ENCODE measurements at regions not wholly inside any gene's neighbourhood (a gene's known extent, or its start where the extent isn't known, plus 50 kb on each side); places are given as distances from the start of the nearest gene placed in this dataset.
"Not testable (repeated sequence)": the region's sequence is repeated elsewhere in the genome, so short reads cannot be mapped to it uniquely, and the experiment has no call there.

DNA sequence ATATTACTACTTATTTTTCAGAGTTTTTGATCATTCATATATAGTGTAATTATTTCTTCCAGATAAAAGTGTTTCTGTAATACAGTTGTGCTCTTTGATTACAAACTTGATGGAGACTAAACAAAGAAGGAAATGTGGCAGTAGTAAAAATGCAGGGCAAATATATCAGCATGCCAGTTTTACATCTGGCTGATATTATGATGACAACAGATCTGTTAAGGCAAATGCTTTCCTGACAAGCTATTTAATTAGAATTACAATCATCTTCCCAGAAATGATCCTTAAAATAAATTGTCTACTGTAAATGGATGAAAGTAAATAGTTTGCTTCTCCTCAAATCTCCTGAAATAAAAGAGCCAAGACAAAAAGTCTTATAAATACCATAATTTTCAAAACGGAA is 1659.8 kb downstream of the BRINP3 start:
- DNase-seq = no peak

GRCh38 chr1:188822248-188822647 is 1655.4 kb downstream of the BRINP3 start:
- no peak for DNase-seq

GRCh38 chr1:188825471-188825870 is 1652.2 kb downstream of the BRINP3 start:
- no peak for DNase-seq

- no peak for DNase-seq
Measured at GRCh38 chr1:188826800-188827199, 1650.9 kb downstream of the BRINP3 start.

DNA sequence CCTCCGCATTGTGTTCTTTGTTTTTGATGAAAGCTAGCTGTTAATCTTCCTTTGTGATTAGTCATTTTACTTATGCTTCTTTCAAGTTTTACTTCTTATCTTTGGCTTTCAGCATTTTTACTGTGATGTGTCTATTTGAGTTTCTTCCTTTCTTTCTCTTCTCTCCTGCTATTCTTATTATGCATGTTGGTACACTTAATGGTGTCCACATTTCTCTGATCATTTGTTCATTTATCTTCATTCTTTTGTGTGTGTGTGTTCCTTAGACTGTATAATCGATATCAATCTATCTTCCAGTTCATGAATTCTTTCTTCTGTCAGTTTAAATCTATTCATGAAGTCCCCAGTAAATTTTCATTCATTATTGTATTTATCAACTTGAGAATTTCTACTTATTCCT is 1650.3 kb downstream of the BRINP3 start:
- DNase-seq = no peak

GRCh38 chr1:188841111-188841696 is 1636.5 kb downstream of the BRINP3 start:
- not testable (repeated sequence) for DNase-seq

GRCh38 chr1:188846468-188846867 is 1631.2 kb downstream of the BRINP3 start:
- DNase-seq = no peak

- no peak for DNase-seq
Measured at GRCh38 chr1:188857526-188858087, 1620.1 kb downstream of the BRINP3 start.

GRCh38 chr1:188867614-188868013 is 1610.0 kb downstream of the BRINP3 start:
- DNase-seq = no peak

DNA sequence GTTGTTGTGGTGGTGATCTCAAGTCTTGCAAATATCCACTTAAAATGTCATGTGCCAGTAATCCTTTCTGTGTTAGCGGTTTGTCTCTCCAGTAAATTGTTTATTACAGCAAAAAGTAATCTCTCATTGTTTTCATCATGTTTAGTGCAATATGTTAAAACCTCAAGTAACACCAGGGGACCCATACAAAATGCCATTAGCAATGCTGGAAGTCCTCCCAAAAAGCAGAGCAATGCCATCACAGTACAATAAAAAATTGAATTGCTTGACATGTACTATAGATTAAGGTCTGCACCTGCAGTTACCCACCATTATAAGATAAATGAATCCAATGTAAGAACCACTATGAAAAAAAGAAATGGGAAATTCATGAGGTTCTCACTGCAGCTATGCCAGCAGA is 1606.5 kb downstream of the BRINP3 start:
- no peak for DNase-seq

DNA sequence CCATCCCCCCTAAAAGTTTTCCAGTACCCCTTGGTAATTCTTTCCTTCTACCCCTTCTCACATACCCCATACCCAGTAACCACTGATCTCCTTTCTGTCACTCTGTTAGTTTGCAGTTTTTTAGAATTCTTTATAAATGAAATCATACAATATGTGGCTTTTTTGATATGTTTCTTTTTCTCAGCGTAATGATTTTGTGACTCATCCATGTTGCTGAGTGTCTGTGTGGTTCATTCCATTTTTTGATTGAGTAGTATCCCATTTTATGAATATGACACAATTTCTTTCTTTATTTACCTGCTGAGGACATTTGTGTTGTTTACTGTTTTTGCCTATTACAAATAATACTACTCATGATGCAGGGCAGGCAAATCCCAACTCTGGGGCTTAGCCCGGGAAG is 1605.3 kb downstream of the BRINP3 start:
- DNase-seq = no peak

GRCh38 chr1:188877668-188878067 is 1600.0 kb downstream of the BRINP3 start:
- DNase-seq = no peak

DNA sequence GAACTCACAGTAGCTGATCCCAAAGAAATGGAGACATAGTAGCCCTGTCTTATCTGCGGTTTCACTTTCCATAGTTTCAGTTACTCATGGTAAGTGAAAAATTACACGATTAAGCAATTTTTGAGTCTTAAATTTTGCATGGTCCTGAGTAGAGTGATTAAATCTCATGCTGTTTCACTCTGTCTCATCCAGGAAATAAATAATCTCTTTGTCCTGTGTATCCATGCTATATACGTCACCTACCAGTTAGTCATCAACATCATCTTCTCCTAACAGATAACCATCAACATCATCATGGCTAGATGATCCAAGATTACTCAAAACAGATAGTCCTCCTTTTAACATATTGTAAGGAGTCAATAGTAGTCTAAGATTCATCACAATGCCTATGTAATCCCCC is 1589.3 kb downstream of the BRINP3 start:
- DNase-seq = no peak

- DNase-seq = no peak
Measured at GRCh38 chr1:188889166-188889565, 1588.5 kb downstream of the BRINP3 start.

DNA sequence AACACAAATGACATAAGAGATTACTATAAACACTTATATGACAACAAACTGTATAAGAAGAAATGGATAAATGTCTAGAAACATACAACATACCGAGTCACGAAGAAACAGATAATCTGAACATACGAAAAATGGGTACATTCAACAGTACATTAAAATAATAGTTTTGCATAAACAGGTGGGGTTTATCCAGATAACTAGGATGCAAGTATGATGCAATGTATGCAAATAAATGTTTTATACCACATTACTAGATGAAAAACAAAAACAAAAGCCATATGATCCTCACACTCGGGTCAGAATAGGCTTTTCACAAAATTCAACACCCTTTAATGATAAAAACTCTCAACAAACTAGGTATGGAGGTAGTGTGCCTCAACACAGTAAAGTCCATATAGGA is 1585.7 kb downstream of the BRINP3 start:
- no peak for DNase-seq

- DNase-seq = no peak
Measured at GRCh38 chr1:188895611-188896010, 1582.1 kb downstream of the BRINP3 start.

DNA sequence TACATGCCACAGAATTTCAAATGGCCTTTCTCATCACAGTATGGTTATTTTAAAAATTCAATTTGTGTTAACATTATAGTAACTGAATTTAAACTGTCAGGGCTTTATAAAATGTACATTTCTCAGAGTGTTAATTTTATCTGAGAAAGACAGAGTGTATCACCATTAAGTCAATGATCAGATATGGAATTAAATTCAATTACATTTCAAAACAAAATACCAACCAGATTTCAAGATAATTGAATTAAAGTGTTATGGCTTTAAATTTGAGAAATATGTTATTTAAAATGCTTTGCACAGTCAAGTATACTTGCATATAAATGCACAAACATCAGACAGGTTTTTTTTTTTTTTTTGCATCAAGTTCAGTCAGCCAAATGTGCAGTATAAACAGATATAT is 1574.4 kb downstream of the BRINP3 start:
- no peak for DNase-seq

GRCh38 chr1:188904201-188904600 is 1573.5 kb downstream of the BRINP3 start:
- no peak for DNase-seq

DNA sequence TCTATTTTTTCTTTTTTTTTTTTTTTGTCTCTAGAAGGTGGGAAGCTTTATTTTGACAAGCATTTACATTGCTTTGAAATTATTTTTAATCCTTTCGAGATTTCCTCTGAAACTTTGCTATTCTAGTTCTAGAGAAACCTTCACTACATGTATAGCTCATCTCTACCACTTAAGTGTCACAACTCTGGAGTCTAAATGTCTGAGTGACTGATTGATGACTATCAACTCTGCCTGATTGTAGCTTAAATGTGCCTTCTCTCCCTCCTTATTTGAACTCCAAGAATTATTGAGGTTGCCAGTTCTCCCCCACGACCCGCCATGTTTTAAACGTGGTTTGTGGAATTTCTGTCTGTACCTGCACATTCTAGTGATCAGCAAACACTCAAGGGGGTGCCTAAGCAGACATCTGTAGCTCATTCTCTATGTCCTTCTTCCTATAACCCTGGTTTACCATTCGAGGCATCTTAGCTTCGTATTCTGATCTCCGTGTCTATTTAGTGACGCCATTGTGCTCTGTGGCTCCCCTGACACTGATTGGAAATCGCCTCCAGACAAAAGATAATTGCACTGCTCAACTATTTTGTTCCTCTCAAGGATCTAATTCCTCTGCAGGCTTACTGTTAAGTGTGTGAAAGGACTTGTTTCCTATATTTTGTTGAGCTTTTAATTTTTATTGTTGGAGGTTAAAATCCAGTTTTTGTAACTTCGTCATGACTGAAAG is 1570.6 kb downstream of the BRINP3 start:
- no peak for DNase-seq

DNA sequence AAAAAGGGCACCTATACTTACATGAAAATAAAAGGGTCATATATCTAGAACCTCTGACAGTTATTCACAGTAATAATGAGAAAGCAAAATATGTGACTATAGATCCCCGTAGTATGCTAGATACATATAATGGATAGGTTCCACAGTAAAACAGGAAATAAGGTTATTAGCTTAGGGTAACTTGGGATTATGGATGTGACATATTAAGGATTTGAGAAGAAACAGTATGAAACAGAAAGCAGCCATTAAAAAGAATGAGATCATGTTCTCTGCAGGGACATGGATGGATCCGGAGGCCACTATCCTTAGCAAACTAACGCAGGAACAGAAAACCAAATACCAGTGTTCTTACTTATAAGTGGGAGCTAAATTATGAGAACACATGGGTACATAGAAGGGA is 1547.3 kb downstream of the BRINP3 start:
- no peak for DNase-seq

GRCh38 chr1:188931506-188931905 is 1546.2 kb downstream of the BRINP3 start:
- no peak for DNase-seq

DNA sequence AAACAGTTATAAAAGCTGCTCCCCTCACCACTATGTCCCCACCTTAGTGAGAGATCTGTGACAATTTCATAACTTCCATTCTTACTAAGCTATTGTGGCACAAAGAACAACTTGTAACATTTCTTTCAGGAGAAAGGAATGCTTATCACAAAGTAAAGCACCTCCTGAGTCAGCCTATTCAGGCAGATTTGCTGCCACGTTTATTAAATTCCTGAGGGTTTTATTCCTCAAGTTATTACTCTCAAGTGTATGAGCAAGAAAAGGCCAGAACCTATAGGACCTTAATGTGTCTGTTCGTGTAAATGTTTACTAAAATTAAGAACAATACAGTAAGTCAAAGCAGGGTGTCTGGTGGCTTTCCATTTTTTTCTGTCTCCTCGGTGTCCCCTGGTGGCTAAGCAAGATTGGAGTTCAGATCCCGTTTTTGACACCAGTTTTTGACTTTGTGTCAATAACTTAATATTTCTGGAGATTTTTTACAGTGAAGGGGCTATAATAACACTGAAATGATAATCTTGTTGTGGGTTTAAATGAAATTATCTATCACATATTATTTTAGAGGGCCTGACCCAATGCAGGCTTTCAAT is 1539.6 kb downstream of the BRINP3 start:
- DNase-seq = no peak

DNA sequence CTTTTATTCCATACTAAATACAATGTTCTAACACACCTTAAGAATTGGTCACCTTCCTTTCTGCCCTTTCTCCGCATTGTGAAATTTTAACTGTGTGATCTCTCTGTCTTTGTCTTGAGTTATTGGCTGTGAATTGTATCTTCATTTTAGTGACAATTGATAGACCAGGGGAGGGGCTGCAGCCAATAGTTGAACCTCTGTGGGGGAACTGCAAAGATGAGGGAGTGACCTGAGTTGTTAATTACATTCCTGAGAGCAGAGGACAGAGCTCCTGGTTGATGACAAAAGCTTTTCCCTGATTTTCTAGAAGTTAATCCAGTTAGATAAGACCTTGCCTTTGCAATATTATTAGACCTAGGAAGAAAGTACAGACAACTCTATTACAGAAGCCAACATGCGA is 1535.7 kb downstream of the BRINP3 start:
- DNase-seq = no peak

GRCh38 chr1:188949701-188950100 is 1528.0 kb downstream of the BRINP3 start:
- no peak for DNase-seq
